Activated CD4-positive, alpha-beta T cell treated with anti-CD3 and anti-CD28 coated beads for 24 hours (primary cell): ENCODE measurements at regions not wholly inside any gene's neighbourhood (a gene's known extent, or its start where the extent isn't known, plus 50 kb on each side); places are given as distances from the start of the nearest gene placed in this dataset.
"Not testable (repeated sequence)": the region's sequence is repeated elsewhere in the genome, so short reads cannot be mapped to it uniquely, and the experiment has no call there.

Source experiments
- DNase-seq, 2 donors: peaks; one replicate each; pipeline ENCODE4 v3.0.0-alpha.2; 2020; ENCODE audit warnings: low read depth in 2 of 2

- no peak for DNase-seq
These were observed 192.5 kb downstream of the TECRL start for GRCh38 chr4:64216741-64217140.

GRCh38 chr4:64205376-64205775 is 203.9 kb downstream of the TECRL start:
- DNase-seq, result no peak

- DNase-seq, result no peak
These were observed 209.2 kb downstream of the TECRL start for GRCh38 chr4:64200001-64200555.

- no peak for DNase-seq
These were observed 213.7 kb downstream of the TECRL start for GRCh38 chr4:64195582-64195981.

GRCh38 chr4:64192731-64193412 is 216.4 kb downstream of the TECRL start:
- DNase-seq, result no peak

GRCh38 chr4:64174247-64174882 is 234.9 kb downstream of the TECRL start:
- DNase-seq, result no peak

GRCh38 chr4:64166365-64166764 is 242.9 kb downstream of the TECRL start:
- DNase-seq, result no peak

GRCh38 chr4:64158648-64159326 is 250.5 kb downstream of the TECRL start:
- peak; percentile 3 to 25 for DNase-seq

GRCh38 chr4:64157397-64157796 is 251.9 kb downstream of the TECRL start:
- no peak for DNase-seq

- no peak for DNase-seq
These were observed 253.0 kb downstream of the TECRL start for GRCh38 chr4:64156253-64156652.

GRCh38 chr4:64146030-64146429 is 263.2 kb downstream of the TECRL start:
- no peak for DNase-seq

GRCh38 chr4:64144994-64145393 is 264.3 kb downstream of the TECRL start:
- no peak for DNase-seq

- DNase-seq, result no peak
These were observed 278.3 kb downstream of the TECRL start for GRCh38 chr4:64130907-64131306.

GRCh38 chr4:64125354-64125753 is 283.9 kb downstream of the TECRL start:
- DNase-seq, result no peak

- DNase-seq, result no peak
These were observed 287.4 kb downstream of the TECRL start for GRCh38 chr4:64121803-64122202.

- no peak for DNase-seq
These were observed 303.3 kb downstream of the TECRL start for GRCh38 chr4:64105903-64106302.

- DNase-seq, result no peak
These were observed 313.9 kb downstream of the TECRL start for GRCh38 chr4:64095398-64095797.

- DNase-seq, result no peak
These were observed 329.9 kb downstream of the TECRL start for GRCh38 chr4:64079316-64079715.

GRCh38 chr4:64068096-64068495 is 341.2 kb downstream of the TECRL start:
- no peak for DNase-seq

- no peak for DNase-seq
These were observed 346.3 kb downstream of the TECRL start for GRCh38 chr4:64062991-64063390.

GRCh38 chr4:64037033-64037432 is 372.2 kb downstream of the TECRL start:
- DNase-seq, result not testable (repeated sequence)

- no peak for DNase-seq
These were observed 386.7 kb downstream of the TECRL start for GRCh38 chr4:64022560-64022959.

GRCh38 chr4:64016893-64017292 is 392.4 kb downstream of the TECRL start:
- no peak for DNase-seq
